ENCODE measurements at regions not wholly inside any gene's neighbourhood (a gene's known extent, or its start where the extent isn't known, plus 50 kb on each side); places are given as distances from the start of the nearest gene placed in this dataset.
"Not testable (repeated sequence)": the region's sequence is repeated elsewhere in the genome, so short reads cannot be mapped to it uniquely, and the experiment has no call there.

DNA sequence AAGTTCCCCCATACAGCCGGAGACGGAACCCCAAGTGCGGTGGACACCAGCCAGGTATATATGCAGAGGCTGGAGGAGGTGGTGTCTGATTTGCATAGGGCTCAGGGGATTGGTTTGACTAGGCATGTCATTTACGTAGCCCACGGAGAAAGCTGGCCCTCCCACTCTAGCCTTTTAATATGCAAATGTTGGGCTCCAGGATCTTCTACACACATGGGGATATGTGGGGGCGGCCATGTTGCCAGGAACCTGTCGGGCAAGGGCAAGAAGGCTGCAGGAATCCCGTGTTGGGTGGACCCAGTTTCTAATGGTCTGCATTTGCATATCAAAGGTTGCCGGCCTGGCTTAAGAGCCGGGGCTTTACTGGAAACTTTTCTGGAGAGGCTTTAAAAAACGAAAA lies 57.4 kb downstream of the FTHL17 start:
- DNase-seq = not testable (repeated sequence)

DNA sequence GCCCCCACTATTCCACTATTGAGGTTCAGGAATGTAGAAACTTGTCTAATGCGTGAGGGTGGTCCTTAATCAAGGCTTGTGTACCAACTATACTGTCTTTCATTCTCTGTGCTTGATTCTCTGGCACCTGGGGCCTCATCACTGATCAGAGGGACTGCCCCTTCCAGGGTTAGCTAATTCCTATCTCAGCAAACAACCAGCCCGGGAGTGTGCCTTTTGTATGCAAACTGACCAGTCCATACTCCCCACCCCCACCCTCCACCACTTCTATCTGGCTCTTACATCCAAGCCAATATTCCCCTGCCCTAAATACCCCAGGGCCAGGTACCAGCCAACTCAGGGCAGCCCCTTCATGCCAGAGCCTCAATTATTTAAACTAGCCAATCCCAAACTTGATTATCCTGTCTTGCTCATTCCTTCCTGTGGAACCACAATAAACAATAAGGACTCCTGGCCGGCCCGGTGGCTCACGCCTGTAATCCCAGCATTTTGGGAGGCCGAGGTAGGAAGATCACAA lies 59.3 kb downstream of the FTHL17 start:
- DNase-seq = no peak

DNA sequence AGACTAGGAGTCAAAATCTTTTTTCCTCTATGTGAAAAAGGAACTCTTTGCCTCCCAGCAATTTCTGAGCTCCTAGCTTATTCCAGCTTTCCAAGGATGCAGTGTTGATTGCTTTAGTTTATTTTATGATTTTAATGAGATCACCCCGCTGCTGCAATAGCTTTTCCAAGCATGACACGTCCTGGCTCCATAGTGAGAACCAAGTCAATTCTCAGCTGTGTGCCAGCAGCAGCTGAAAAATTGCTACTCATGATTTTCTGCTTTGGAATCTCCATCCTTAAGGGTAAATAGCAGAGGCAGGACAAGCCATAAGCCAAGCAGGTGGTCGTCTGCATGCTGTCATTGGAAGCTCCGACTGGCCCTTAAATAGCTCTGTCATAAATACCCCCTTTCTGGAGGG lies 64.5 kb downstream of the FTHL17 start:
- DNase-seq = no peak

DNA sequence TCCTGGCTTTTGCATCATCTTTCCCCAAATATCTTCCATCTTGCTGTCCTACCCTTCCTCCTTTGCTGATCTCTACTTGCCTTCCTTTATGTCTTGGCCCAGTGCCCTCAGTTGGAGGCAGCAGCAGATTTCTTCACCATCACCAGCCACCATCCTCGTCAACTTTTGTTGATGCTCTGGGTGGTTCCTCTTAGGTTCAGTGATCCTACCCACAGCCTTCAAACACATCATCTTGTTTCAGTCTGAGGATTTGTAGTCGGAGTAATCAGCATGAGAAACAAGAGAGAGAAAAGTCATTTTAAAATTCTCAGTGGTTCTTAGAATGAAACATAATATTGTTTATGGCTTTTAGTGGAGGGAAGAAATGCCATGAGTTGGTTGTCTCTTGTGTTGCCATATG lies 65.8 kb downstream of the FTHL17 start:
- no peak for DNase-seq

DNA sequence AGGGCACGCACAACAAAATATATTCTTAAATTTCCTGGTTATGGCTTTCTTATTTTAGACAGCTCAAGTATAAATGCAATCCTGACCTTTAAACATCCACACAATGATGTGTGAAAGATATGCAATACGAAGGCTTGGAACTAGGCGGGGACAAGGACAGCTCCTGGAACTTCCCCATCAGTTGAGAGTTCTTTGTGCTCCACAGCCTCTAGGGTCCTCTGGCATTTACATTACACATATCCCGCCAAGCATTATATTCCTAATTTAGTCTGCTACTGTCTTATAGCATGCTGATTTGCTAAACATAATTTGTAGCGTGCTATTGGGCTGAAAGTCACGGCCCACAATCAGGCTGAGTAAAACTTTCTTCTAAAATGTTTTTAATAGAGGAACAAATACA lies 74.4 kb downstream of the FTHL17 start:
- no peak for DNase-seq

DNA sequence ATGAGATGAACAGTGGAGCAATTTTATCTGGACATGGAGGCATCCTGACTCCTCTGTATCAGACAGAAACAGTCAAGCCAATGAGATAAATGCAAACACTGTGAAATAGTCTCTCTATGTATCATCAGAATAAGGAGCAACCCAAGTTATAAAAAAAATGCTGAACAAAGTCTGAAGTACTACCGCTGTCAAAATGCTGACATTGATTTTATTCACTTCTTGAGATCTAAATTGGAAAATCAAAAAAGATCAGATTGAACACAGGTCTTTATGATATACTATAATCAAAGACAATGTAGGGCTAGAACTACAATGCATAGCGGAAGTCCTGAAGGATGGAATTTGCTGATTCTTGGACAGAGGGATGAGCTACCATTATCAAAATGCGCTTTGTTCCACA lies 76.1 kb downstream of the FTHL17 start:
- DNase-seq = no peak

DNA sequence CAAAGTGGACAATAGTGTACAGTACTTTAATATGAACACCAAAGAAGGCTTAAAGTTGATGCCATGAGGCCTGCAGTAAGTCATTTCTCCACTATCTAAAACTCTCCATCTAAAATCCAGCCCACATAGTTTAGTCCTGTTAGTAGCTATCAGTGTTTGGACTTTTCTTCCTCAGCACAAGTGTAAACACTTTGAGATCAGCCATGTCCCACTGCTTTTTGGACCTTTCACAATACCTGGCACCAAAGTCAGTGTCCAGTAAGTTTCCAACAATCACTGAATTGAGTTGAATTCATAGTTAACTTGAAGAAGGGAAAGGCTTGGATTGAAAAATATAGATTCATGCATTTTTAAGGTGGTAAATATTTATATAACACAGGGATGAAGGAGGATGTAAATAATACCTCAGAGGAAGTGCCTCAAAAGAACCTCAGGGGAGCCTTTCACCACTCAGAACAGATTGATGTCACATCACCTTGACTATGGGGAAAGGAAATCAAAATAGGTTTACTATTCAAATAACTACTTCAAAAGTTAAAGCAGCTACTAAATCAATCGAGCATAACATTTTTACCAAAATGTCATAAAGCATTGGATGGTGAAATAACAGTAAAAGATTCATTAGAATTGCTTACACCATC lies 76.7 kb downstream of the FTHL17 start:
- no peak for DNase-seq

DNA sequence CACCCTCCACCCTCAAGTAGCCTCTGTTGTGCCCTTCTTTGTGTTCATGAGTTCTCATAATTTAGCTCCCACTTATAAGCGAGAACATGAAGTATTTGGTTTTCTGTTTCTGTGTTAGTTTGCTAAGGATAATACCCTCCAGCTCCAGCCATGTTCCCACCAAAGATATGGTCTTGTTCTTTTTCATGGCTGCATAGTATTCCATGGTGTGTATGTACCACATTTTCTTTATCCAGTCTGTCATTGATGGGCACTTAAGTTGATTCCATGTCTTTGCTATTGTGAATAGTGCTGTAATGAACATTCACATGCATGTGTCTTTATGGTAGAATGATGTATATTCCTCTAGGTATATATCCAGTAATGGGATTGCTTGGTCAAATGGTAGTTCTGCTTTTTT lies 77.8 kb downstream of the FTHL17 start:
- DNase-seq = not testable (repeated sequence)

DNA sequence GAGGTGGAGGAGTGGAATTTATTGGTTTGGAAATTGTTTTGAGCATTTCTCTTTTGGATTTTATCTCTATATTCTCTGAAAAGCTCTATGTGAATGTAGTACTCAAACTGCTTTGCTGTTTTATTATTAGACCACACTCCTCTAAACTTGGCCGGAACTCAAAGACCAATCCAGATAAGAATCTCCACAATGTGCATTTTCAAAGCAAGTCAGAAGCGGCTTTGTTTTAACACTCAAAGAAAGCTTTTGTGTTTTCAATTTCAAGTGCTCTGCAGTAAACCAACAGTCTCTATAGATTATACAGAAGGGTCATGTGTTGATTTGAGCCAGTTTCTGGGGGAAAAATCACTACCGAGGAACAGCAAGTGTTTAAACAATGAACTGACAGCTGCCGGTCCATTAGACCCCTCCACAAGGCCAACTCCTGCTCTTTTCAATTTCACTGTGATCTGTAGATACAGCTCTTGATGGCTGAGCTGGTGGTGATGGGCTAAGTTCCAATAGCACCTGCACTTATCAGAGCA lies 79.4 kb downstream of the FTHL17 start:
- no peak for DNase-seq

DNA sequence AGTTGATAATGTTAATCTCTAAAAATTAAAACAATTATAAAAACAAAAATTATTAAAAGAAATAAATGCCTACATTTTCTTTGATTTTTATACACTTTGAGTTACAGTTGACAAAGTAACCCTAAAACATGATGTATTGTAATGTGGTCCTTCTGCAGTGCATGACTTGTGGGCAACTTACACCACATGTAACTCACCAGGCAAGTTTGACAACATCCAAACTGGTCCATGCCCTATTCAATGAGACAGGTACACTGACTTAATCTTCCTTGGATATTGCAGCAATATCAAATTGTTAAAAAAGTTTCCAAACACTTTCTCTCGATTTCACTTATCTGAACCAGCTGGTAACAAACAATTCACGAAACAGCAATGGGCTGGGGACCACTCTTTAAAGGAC lies 81.5 kb downstream of the FTHL17 start:
- DNase-seq = no peak

DNA sequence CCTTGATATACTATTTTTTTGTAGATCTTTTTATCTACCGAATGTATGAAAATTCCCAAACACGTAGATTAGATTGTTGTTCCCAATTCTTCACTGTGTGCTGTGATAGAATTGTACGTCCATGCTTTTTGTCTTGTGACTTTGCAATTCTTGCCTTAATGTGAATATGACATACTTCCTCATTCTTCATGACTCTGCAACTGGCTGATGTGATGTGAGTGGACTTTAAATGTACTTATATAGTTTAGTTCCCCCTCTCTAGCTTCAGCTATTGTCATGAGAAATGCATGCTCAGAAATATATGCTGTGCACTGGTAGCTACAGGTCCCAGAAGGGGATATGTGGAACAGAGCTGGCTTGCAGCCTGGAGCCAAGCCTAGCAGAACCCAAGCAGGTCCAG lies 89.4 kb downstream of the FTHL17 start:
- DNase-seq = no peak

DNA sequence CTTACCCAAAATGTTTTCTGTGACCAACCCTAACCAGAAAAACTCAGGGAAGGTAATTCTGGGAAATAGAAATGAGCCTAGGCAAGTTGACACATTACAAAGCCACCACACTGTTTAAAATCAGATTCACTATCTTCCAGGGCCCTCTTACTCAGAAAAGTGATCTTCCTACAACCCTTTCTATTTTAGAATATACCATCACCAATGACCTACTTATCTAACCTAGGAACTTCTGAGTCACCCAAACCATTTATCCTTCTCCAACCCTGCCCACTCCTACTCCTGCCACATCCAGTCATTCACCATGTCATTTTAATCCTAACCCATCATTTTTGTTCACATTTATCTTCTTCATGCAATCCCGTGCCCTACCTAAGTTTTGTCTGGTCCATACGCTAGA lies 89.9 kb downstream of the FTHL17 start:
- DNase-seq = no peak

DNA sequence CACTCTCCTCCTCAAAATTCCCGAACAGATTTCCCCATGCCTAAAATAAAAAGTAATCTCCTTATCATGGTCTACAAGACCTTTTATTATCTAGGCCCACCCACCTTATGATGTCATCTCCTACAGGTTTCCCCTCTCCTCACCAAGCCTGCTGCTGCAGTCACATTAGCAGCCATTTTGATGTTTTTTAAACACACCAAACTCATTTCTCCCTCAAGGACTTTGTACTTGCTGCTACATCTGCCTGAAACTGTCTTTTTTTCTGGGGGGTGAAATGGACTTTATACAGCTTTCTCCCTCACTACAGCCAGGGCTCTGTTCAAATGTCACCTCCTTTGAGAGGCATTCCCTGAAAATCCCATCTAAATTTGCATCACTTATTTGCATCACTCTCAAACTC lies 90.2 kb upstream of the TAB3 start:
- no peak for DNase-seq

DNA sequence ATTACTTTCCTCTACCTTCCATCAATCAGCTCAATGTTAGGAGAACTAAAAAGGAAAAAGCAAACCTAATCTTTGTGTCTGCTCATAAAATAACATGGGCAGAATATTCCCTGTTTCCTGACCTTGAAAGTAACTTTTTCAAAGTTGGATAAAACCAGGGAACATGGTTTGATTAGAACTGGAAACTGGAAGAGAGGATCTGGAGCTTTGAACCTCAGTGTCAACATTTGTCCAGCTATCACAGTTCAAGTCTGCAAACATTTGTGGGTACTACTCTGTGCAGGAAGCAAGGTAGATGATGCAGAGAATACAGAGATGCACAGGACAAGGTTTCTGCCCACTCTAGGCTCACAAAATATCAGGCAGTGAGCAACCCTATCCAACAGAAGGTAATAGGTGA lies 86.4 kb upstream of the TAB3 start:
- DNase-seq = no peak

DNA sequence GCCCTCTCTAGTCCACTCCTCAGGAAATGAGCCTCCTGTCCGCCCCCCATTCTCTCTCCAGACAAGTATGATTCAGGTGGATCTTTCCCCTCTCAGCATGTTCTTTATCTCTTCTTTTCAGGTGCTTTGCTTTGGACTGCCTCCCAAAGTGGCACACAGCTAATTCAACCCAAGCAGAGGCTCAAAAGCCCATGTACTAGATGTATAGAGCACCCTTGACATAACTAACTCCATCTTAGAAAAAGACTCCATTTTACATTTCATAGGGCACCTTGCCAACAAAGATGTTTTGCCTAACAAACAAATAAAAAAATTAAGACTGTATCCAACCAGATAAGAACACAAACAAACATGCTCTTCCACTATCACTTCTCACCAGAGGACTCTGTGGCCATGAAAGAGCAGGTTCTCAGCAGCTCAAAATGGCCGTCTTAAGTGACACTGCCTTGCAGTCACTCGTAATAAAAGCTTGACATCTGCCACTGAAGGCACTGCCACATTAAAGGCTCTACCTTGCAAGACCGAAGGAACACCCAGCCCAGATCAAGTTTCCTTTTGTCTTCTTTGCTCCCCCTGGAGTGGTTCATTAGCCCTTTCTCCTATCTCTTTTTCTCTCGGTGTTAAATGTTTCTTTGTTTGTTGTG lies 84.9 kb upstream of the TAB3 start:
- DNase-seq = no peak

DNA sequence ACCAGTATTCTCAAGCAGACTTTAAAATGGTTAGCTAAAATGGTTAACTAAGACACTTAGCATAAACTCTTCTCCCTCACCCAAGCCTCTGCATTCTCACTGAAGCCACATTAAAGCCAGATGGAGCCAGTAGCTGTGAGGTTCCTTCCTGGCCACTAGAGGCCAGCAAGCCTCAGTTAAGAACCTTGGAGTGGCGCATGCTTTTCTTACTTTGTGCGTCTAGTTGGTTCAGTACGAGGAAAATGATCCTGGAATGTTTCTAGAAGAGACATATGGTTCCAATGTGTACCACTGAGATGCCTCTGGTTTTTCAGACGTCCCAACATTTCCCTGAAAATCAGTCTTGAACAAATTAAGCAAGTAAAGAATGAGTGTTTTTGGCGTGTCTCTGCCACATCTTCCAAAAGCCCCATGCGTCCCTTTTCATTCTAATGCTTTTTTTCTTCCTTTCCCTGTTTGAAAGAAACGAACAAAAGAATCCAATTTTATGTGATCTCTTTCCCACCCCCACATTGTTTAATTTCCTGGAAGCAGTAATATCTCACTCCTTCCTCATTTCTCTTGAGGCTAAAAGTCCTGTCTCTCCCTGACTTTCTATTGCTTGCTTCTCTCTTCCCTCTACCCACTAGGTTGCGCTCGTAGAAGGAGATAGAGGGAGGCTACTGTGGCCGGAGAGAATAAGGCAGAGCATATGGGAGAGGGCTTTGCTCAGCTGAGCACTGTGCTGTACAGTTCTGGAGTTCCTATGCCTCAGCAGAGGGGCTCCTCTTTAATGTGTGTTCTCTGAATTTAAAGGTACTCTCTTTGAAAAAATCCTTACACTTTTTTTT lies 82.9 kb upstream of the TAB3 start:
- peak; percentile 32 to 33 for DNase-seq

DNA sequence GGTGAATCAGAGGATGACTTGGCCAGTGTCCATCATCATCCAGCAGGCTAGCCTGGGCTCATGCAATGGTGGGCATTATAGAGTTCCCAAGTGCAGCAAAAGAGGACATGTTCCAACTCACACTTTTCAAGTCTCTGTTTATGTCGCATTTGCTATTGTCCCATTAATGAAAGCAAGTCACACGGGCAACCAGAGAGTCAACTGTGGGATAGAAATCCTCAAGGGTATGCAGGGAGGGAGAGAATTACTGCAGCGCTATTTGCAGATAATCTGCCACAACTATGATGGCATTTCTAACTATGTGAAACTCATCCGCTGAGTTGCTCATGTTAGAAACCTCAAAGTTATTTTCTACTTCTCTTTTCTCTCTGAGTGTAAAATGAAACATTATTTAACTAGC lies 78.5 kb upstream of the TAB3 start:
- DNase-seq = no peak

DNA sequence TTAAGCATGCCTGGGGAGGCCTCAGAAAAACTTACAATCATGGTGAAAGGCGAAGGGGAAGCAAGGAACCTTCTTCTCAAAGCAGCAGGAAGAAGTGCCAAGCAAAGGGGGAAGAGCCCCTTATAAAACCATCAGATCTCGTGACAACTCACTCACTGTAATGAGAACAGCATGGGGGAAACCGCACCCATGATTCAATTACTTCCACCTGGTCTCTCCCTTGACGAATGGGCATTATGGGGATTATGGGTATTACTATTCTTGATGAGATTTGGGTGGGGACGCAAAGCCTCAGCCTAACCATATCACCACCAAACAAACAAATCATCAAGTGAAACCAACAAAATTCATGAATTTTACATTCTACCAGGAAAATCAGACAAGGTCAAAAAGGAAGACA lies 76.7 kb upstream of the TAB3 start:
- no peak for DNase-seq

DNA sequence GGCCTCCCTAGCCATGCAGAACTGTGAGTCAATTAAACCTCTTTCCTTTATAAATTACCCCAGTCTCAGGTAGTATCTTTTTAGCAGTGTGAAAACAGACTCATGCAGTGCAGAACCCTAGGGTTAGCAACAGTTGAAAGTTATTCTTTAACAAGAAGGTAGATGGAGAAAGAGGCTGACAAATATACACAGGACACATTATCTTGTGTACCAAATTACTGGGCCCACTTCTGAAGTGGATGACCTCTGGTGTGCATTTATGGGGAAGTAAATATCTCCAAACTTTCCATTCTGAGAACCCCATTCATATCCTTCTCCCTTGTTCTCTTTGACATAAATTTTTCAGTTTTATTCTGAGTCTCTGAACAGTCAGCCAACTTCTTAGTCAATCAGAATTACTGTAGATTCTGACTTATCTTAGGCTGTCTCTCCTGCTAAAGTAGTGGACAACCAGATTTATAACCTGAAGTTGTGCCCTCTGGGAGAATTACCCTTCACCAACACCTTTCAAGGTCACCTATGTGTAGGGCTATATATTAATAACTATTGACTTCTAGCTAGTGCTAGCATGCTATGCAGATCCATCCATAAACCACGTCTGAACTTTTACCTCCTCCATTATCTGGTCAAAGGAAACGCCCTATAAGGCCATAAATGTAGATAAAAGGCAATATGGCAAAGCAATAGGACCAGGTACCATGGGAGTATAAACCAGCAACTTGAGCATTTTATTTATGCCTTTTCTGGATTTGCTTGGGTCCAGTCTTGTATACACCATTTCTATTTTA lies 72.5 kb upstream of the TAB3 start:
- no peak for DNase-seq

DNA sequence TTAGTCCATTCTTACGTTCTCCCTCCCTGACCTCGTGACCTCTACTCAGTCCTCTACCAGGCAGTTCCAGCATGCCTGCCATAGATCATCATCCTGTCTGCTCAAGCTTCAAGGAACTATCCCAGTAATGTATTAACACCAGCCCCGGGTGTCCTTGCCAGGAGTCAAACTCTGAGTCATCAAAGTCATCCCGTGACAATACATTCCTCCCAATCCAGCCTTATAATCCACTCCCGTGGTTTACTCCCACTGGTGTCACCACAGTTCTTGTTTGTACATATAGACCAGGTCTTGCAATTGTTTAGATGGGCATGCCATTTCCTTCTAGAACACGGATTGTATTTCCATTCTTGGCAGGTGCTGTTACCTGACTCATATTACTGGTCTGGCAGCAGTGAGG lies 68.7 kb upstream of the TAB3 start:
- no peak for DNase-seq

DNA sequence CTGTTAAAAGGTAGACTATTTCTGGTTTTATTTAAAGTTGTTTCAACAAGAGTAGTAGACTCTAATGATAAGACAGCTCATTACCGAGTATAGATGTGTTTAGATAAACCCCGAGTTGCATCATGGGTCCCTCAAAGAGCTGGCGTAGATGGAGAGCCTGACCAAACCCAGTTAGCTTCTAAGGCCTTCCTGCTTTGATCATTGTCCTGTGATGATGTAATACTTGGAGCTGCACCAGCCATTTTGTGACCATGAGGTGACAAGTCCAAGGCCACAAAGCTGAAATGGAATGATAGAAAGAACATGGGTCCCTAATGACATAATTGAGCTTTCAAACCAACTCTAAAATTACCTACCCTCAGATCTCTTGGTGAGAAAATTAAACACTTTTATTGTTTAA lies 66.6 kb upstream of the TAB3 start:
- no peak for DNase-seq

DNA sequence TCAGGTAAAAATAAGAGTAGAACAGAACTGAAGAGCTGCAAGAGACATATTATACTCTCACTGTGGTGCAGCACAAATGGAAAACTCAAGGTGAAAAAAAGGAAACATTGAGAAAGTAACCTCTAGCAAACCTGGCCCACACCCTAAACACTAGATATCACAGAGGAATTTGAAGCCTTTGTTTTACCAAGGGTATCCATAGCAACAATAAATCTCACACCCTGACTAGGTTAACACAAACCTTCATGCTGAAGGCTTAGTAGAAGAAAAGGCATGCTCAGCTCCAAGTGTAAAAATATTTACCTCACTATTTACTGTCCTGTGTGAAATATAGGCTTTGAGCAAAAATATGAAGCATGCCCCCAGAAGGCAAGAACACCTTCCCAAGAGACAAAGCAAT lies 61.9 kb upstream of the TAB3 start:
- DNase-seq = no peak

DNA sequence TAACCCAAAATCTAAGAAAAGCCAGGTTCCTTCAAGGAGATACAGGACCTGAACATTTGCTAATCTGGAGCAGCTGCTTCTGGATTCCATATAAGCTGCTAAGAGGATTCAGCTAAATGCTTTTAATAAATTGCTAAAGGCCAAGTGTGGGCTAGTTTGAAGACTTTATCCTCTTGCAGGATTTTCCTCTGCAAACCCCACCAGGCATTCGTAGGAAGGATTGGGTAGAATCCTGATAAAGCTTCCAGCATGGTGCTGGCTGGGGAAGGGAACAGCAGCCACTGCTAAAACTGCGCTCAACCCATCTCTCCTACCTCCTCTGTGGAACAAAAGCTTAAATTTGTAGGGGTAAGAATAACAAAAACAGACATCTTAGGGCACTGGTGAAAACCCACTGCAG lies 61.3 kb upstream of the TAB3 start:
- no peak for DNase-seq
